Colonic mucosa (tissue), 4 donors: ENCODE measurements at regions not wholly inside any gene's neighbourhood (a gene's known extent, or its start where the extent isn't known, plus 50 kb on each side); places are given as distances from the start of the nearest gene placed in this dataset.
A peak's percentile ranks its signal among the peaks of the same experiment; 100 is the strongest.
"Not testable (repeated sequence)": the region's sequence is repeated elsewhere in the genome, so short reads cannot be mapped to it uniquely, and the experiment has no call there.

Source experiments
- DNase-seq: peaks from one replicate; pipeline ENCODE4 v3.0.0-alpha.2; 2020
- H3K27ac ChIP-seq: fragments of 200-600 bp; one replicate; pipeline ENCODE4 v1.8.0; 2021
- H3K27me3 ChIP-seq: fragments of 200-600 bp; one replicate; pipeline ENCODE4 v1.8.0; 2021
- H3K36me3 ChIP-seq: fragments of 200-600 bp; one replicate; pipeline ENCODE4 v1.8.0; 2021
- H3K4me1 ChIP-seq: fragments of 200-600 bp; one replicate; pipeline ENCODE4 v1.8.0; 2021; ENCODE audit warnings: mild to moderate bottlenecking
- H3K4me3 ChIP-seq: fragments of 200-600 bp; one replicate; pipeline ENCODE4 v1.8.0; 2021
- H3K9ac ChIP-seq, 2 donors: one replicate each; pipeline ENCODE4 v1.7.0; 2013; ENCODE audit warnings: control low read depth in 2 of 2, low read depth in 2 of 2, low read length in 2 of 2
- H3K9me3 ChIP-seq: fragments of 200-600 bp; one replicate; pipeline ENCODE4 v1.8.0; 2021
- CTCF ChIP-seq: fragments of 200-600 bp; IDR thresholded peaks from one replicate; pipeline ENCODE4 v1.8.0; 2022; ENCODE audit warnings: antibody characterized with exemption, mild to moderate bottlenecking
- intact Hi-C: fragments of 100-400 bp; cut with DNase I; formaldehyde crosslinking; loops from one replicate; pipeline ENCODE4 v1.14.1; 2022
- donor health status: healthy.
- donor health status: DM: no; HTN: no; CAD: no.
- donor health status: DM: no; HTN: no; CAD: no.

GRCh38 chr2:194291104-194291503 lies 1365.9 kb upstream of the SLC39A10 start:
- Histone ChIP-seq H3K27ac (no peak overlapping the region), H3K9me3 (no peaks in the 10 kb centered on the region), H3K4me1 (no peaks in the 10 kb centered on the region), H3K27me3 (no peaks in the 10 kb centered on the region), H3K36me3 (no peaks in the 10 kb centered on the region), H3K4me3 (no peak overlapping the region), H3K9ac (no peak overlapping the region)
- no peak for DNase-seq
- TF ChIP-seq CTCF = no peak
- intact Hi-C loops = no loop called here

GRCh38 chr2:194289712-194290346 lies 1367.2 kb upstream of the SLC39A10 start:
- H3K4me1 ChIP-seq = no peaks in the 10 kb centered on the region
- no peak for TF ChIP-seq CTCF
- no peak overlapping the region for H3K27ac ChIP-seq
- intact Hi-C loops = no loop called here
- H3K27me3 ChIP-seq = no peaks in the 10 kb centered on the region
- no peaks in the 10 kb centered on the region for H3K9me3 ChIP-seq
- no peak for DNase-seq
- no peak overlapping the region for H3K9ac ChIP-seq
- no peaks in the 10 kb centered on the region for H3K36me3 ChIP-seq
- H3K4me3 ChIP-seq = no peak overlapping the region

- DNase-seq = peak; percentile 22
- H3K36me3 ChIP-seq, intact Hi-C loops, H3K4me3 ChIP-seq, H3K9me3 ChIP-seq, H3K27ac ChIP-seq, H3K9ac ChIP-seq, H3K27me3 ChIP-seq, H3K4me1 ChIP-seq: not testable (repeated sequence)
These were observed 1380.4 kb upstream of the SLC39A10 start for GRCh38 chr2:194276667-194277066.

- Histone ChIP-seq H3K9me3 (no peaks in the 10 kb centered on the region), H3K27ac (no peak overlapping the region), H3K36me3 (no peaks in the 10 kb centered on the region), H3K9ac (no peak overlapping the region), H3K27me3 (no peaks in the 10 kb centered on the region), H3K4me3 (no peak overlapping the region), H3K4me1 (no peaks in the 10 kb centered on the region)
- intact Hi-C loops = no loop called here
- TF ChIP-seq CTCF = no peak
- no peak for DNase-seq
These were observed 1385.6 kb upstream of the SLC39A10 start for GRCh38 chr2:194271293-194271961.

GRCh38 chr2:194270648-194271047 lies 1386.4 kb upstream of the SLC39A10 start:
- H3K27me3 ChIP-seq = no peaks in the 10 kb centered on the region
- no peaks in the 10 kb centered on the region for H3K36me3 ChIP-seq
- intact Hi-C loops = no loop called here
- DNase-seq = no peak
- H3K9ac ChIP-seq = no peak overlapping the region
- no peaks in the 10 kb centered on the region for H3K9me3 ChIP-seq
- no peak overlapping the region for H3K4me3 ChIP-seq
- no peak overlapping the region for H3K27ac ChIP-seq
- no peaks in the 10 kb centered on the region for H3K4me1 ChIP-seq
- TF ChIP-seq CTCF = no peak

- H3K27me3 ChIP-seq = no peaks in the 10 kb centered on the region
- no peaks in the 10 kb centered on the region for H3K36me3 ChIP-seq
- intact Hi-C loops = no loop called here
- H3K9me3 ChIP-seq = no peaks in the 10 kb centered on the region
- TF ChIP-seq CTCF = no peak
- DNase-seq = no peak
- H3K4me1 ChIP-seq = no peaks in the 10 kb centered on the region
- H3K9ac ChIP-seq = no peak overlapping the region
- H3K27ac ChIP-seq = no peak overlapping the region
- H3K4me3 ChIP-seq = no peak overlapping the region
These were observed 1392.4 kb upstream of the SLC39A10 start for GRCh38 chr2:194264586-194264985.
